Neural cell (in vitro differentiated cells): ENCODE measurements at regions not wholly inside any gene's neighbourhood (a gene's known extent, or its start where the extent isn't known, plus 50 kb on each side); places are given as distances from the start of the nearest gene placed in this dataset.

Source experiments
- H2AFZ ChIP-seq: fragments of 200-600, 300-800 bp; sonication (generic), shearing (Covaris generic); 2 replicates; pipeline ENCODE4 v1.6.0; 2014; ENCODE audit warnings: low read depth, mild to moderate bottlenecking, antibody characterized with exemption, low read length, moderate library complexity
- H3F3A ChIP-seq: fragments of 200-600 bp; shearing (Covaris generic); 2 replicates; pipeline ENCODE4 v1.6.1; 2016; ENCODE audit warnings: mild to moderate bottlenecking, moderate library complexity, mixed read lengths, antibody characterized with exemption, low read length; ENCODE audit not compliant: insufficient read depth, poor library complexity, severe bottlenecking
- H3K27ac ChIP-seq: fragments of 200-600, 300-800 bp; sonication (generic), shearing (Covaris generic); 2 replicates; pipeline ENCODE4 v1.5.1; 2014; ENCODE audit warnings: mild to moderate bottlenecking, low read length, moderate library complexity
- H3K27me3 ChIP-seq: fragments of 300-800, 200-600 bp; sonication (generic), shearing (Covaris generic); 2 replicates; pipeline ENCODE4 v1.6.0; 2014; ENCODE audit warnings: mild to moderate bottlenecking, low read depth, low read length, moderate library complexity; ENCODE audit not compliant: insufficient read depth
- H3K36me3 ChIP-seq: fragments of 300-800, 200-600 bp; sonication (generic), shearing (Covaris generic); 2 replicates; pipeline ENCODE4 v1.5.1; 2014; ENCODE audit warnings: mild to moderate bottlenecking, antibody characterized with exemption, low read length, moderate library complexity; ENCODE audit not compliant: insufficient read depth
- H3K4me2 ChIP-seq: fragments of 300-800, 200-600 bp; sonication (generic), shearing (Covaris generic); 2 replicates; pipeline ENCODE4 v1.6.0; 2014; ENCODE audit warnings: mild to moderate bottlenecking, low read length
- H3K4me3 ChIP-seq: fragments of 300-800, 200-600 bp; sonication (generic), shearing (Covaris generic); 2 replicates; pipeline ENCODE4 v1.5.1; 2014; ENCODE audit warnings: mild to moderate bottlenecking, low read length, moderate library complexity
- H3K79me2 ChIP-seq: fragments of 200-600 bp; shearing (Covaris generic); replicated peaks from 2 replicates; pipeline ENCODE4 v1.6.0; 2014; ENCODE audit warnings: mild to moderate bottlenecking, low read length, moderate library complexity; ENCODE audit not compliant: insufficient read depth
- H3K9ac ChIP-seq: fragments of 300-800, 200-600 bp; sonication (generic), shearing (Covaris generic); 2 replicates; pipeline ENCODE4 v1.6.1; 2016; ENCODE audit warnings: mild to moderate bottlenecking, low read length, mixed read lengths
- H3K9me2 ChIP-seq: fragments of 200-600 bp; shearing (Covaris generic); 2 replicates; pipeline ENCODE4 v1.6.1; 2016; ENCODE audit warnings: mild to moderate bottlenecking, low read length, mixed read lengths; ENCODE audit not compliant: insufficient read depth
- H3K9me3 ChIP-seq: fragments of 200-600, 300-800 bp; sonication (generic), shearing (Covaris generic); 2 replicates; pipeline ENCODE4 v1.6.1; 2016; ENCODE audit warnings: mild to moderate bottlenecking, mixed run types, low read length, moderate library complexity, mixed read lengths
- H4K20me1 ChIP-seq: fragments of 200-600 bp; shearing (Covaris generic); 2 replicates; pipeline ENCODE4 v1.6.1; 2016; ENCODE audit warnings: mild to moderate bottlenecking, mixed run types; ENCODE audit not compliant: insufficient read depth
- EP300 ChIP-seq: fragments of 450-650 bp; conservative IDR thresholded peaks from 2 replicates; pipeline ENCODE4 v1.6.1; 2014; ENCODE audit warnings: antibody characterized with exemption, mild to moderate bottlenecking, moderate library complexity; ENCODE audit not compliant: poor library complexity, severe bottlenecking
- EZH2 ChIP-seq: fragments of 200-600, 300-800 bp; shearing (Covaris generic), sonication (generic); IDR thresholded peaks from 2 replicates; pipeline ENCODE4 v1.6.1; 2014; ENCODE audit warnings: antibody characterized with exemption, low read length, borderline replicate concordance, mild to moderate bottlenecking; ENCODE audit not compliant: insufficient read depth, poor library complexity, severe bottlenecking
- MXI1 ChIP-seq: fragments of 450-650 bp; conservative IDR thresholded peaks from 2 replicates; pipeline ENCODE4 v1.6.1; 2014; ENCODE audit warnings: antibody characterized with exemption, mild to moderate bottlenecking; ENCODE audit not compliant: poor library complexity, severe bottlenecking
- POLR2AphosphoS5 ChIP-seq: IDR thresholded peaks from 2 replicates; pipeline ENCODE4 v1.6.1; 2012
- RAD21 ChIP-seq: fragments of 450-650 bp; conservative IDR thresholded peaks from 2 replicates; pipeline ENCODE4 v1.6.1; 2014; ENCODE audit warnings: antibody characterized with exemption, mild to moderate bottlenecking, moderate library complexity
- REST ChIP-seq: IDR thresholded peaks from 2 replicates; pipeline ENCODE4 v1.6.1; 2012; ENCODE audit warnings: borderline replicate concordance
- SMC3 ChIP-seq: fragments of 450-650 bp; conservative IDR thresholded peaks from 2 replicates; pipeline ENCODE4 v1.6.1; 2014; ENCODE audit warnings: antibody characterized with exemption, mild to moderate bottlenecking, moderate library complexity; ENCODE audit not compliant: poor library complexity
- TAF1 ChIP-seq: IDR thresholded peaks from 2 replicates; pipeline ENCODE4 v1.6.1; 2012; ENCODE audit warnings: low read depth
- TF ChIP-seq, protein P1 (sequence below): fragments of 450-650 bp; IDR thresholded peaks from 2 replicates; pipeline ENCODE4 v1.5.1; 2014; ENCODE audit warnings: antibody characterized with exemption, mild to moderate bottlenecking, moderate library complexity; ENCODE audit not compliant: poor library complexity, severe bottlenecking

- peak; percentile 73 for TF ChIP-seq REST
- no peak for TF ChIP-seq TAF1
- no peaks in the 10 kb centered on the region for H3K9me2 ChIP-seq
- no peak overlapping the region for H3K9ac ChIP-seq
Observed at GRCh38 chrX:475926-476723, 89.4 kb upstream of the PPP2R3B start.

DNA sequence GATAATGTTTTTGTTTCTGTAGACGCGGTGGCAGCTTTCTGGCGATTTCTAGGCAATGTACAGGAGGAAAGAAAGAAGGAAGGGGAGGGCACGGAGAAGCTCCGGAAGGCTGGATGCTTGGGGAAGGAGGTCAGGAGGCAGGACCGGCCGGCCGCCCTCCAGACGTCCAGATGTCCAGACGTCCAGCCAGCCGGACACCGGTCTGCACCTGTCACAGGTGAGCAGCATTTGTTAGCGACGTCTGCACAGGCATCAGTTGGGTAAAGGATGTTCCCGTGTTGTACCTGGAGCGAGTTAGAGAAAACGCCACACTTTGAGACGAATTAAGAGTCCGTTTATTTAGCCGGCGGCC lies 90.0 kb upstream of the PPP2R3B start:
- no peak overlapping the region for H2AFZ ChIP-seq
- no peaks in the 10 kb centered on the region for H3K9me3 ChIP-seq
- no peak overlapping the region for H3K27ac ChIP-seq
- no peaks in the 10 kb centered on the region for H4K20me1 ChIP-seq
- no peaks in the 10 kb centered on the region for H3K79me2 ChIP-seq
- no peaks in the 10 kb centered on the region for H3K9me2 ChIP-seq
- H3F3A ChIP-seq = no peaks in the 10 kb centered on the region
- no peak overlapping the region for H3K9ac ChIP-seq
- TF ChIP-seq MXI1 (no peak), RAD21 (no peak), TAF1 (no peak), SMC3 (no peak), POLR2AphosphoS5 (no peak), REST (no peak), EZH2 (no peak), EP300 (no peak)
- TF ChIP-seq, protein P1, sequence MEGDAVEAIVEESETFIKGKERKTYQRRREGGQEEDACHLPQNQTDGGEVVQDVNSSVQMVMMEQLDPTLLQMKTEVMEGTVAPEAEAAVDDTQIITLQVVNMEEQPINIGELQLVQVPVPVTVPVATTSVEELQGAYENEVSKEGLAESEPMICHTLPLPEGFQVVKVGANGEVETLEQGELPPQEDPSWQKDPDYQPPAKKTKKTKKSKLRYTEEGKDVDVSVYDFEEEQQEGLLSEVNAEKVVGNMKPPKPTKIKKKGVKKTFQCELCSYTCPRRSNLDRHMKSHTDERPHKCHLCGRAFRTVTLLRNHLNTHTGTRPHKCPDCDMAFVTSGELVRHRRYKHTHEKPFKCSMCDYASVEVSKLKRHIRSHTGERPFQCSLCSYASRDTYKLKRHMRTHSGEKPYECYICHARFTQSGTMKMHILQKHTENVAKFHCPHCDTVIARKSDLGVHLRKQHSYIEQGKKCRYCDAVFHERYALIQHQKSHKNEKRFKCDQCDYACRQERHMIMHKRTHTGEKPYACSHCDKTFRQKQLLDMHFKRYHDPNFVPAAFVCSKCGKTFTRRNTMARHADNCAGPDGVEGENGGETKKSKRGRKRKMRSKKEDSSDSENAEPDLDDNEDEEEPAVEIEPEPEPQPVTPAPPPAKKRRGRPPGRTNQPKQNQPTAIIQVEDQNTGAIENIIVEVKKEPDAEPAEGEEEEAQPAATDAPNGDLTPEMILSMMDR = no peak
- H3K4me2 ChIP-seq = no peak overlapping the region
- H3K36me3 ChIP-seq = no peaks in the 10 kb centered on the region
- H3K4me3 ChIP-seq = no peak overlapping the region
- no peaks in the 10 kb centered on the region for H3K27me3 ChIP-seq

More at GRCh38 chrX:475926-476723, 89.4 kb upstream of the PPP2R3B start:
- H3K27me3 ChIP-seq = no peaks in the 10 kb centered on the region
- H3K4me2 ChIP-seq = no peak overlapping the region
- no peaks in the 10 kb centered on the region for H4K20me1 ChIP-seq
- H3K79me2 ChIP-seq = no peaks in the 10 kb centered on the region
- H3F3A ChIP-seq = no peaks in the 10 kb centered on the region
- no peaks in the 10 kb centered on the region for H3K9me3 ChIP-seq
- H2AFZ ChIP-seq = no peak overlapping the region
- no peaks in the 10 kb centered on the region for H3K36me3 ChIP-seq
- no peak overlapping the region for H3K4me3 ChIP-seq
- H3K27ac ChIP-seq = no peak overlapping the region
